IPS DF 6.9 (cell line): ENCODE measurements at regions not wholly inside any gene's neighbourhood (a gene's known extent, or its start where the extent isn't known, plus 50 kb on each side); places are given as distances from the start of the nearest gene placed in this dataset.
A peak's percentile ranks its signal among the peaks of the same experiment; 100 is the strongest.
"Not testable (repeated sequence)": the region's sequence is repeated elsewhere in the genome, so short reads cannot be mapped to it uniquely, and the experiment has no call there.

Source experiments
- DNase-seq: peaks from one replicate; pipeline ENCODE4 v3.0.0-alpha.2; 2013; ENCODE audit warnings: low read depth, low spot score
- H3K27ac ChIP-seq: one replicate; pipeline ENCODE4 v1.5.1; 2013; ENCODE audit warnings: low read length, control low read depth
- H3K27me3 ChIP-seq: 2 replicates; pipeline ENCODE4 v1.6.1; 2013; ENCODE audit warnings: mild to moderate bottlenecking, low read length; ENCODE audit not compliant: control insufficient read depth, insufficient read depth
- H3K36me3 ChIP-seq: 2 replicates; pipeline ENCODE4 v1.6.1; 2013; ENCODE audit warnings: low read length; ENCODE audit not compliant: control insufficient read depth, insufficient read depth
- H3K4me1 ChIP-seq: 2 replicates; pipeline ENCODE4 v1.6.1; 2013; ENCODE audit warnings: low read length; ENCODE audit not compliant: control insufficient read depth, insufficient read depth
- H3K4me3 ChIP-seq: 2 replicates; pipeline ENCODE4 v1.5.1; 2013; ENCODE audit warnings: mild to moderate bottlenecking, low read length
- H3K9me3 ChIP-seq: 2 replicates; pipeline ENCODE4 v1.6.1; 2013; ENCODE audit warnings: low read length, inconsistent platforms; ENCODE audit not compliant: control insufficient read depth, insufficient read depth
- WGBS: extraction: QIAGEN DNeasy Blood & Tissue Kit; methylation state at CpG from one replicate; pipeline ENCODE4 v1.1.7; 2013; ENCODE audit warnings: mixed read lengths, missing lambda C conversion rate; ENCODE audit not compliant: insufficient read length, insufficient coverage; 5-methylcytosine and 5-hydroxymethylcytosine counted together

GRCh38 chr12:38116968-38117367 is 199.6 kb upstream of the ALG10B start:
- no CpG with 5 or more reads among the region's 5 CpGs for WGBS
- no peaks in the 10 kb centered on the region; the same call in 1 of the 2 replicates for H3K4me1 ChIP-seq
- H3K9me3 ChIP-seq = peaks cover 7% of the 10 kb centered on the region
- no peaks in the 10 kb centered on the region for H3K36me3 ChIP-seq
- H3K27ac ChIP-seq = no peak overlapping the region
- no peak overlapping the region for H3K4me3 ChIP-seq
- no peaks in the 10 kb centered on the region for H3K27me3 ChIP-seq
- no peak for DNase-seq

GRCh38 chr12:38118632-38119031 is 197.9 kb upstream of the ALG10B start:
- H3K4me1 ChIP-seq = no peaks in the 10 kb centered on the region; the same call in 1 of the 2 replicates
- no peak for DNase-seq
- no peak overlapping the region for H3K4me3 ChIP-seq
- peaks cover 11% of the 10 kb centered on the region for H3K9me3 ChIP-seq
- no peak overlapping the region for H3K27ac ChIP-seq
- no peaks in the 10 kb centered on the region for H3K36me3 ChIP-seq
- no peaks in the 10 kb centered on the region for H3K27me3 ChIP-seq
- WGBS = no CpG with 5 or more reads among the region's 3 CpGs

GRCh38 chr12:38120438-38120837 is 196.1 kb upstream of the ALG10B start:
- H3K27ac ChIP-seq = no peak overlapping the region
- H3K27me3 ChIP-seq = no peaks in the 10 kb centered on the region
- no peaks in the 10 kb centered on the region for H3K36me3 ChIP-seq
- H3K4me3 ChIP-seq = no peak overlapping the region
- no peaks in the 10 kb centered on the region; the same call in 1 of the 2 replicates for H3K4me1 ChIP-seq
- WGBS = no CpG with 5 or more reads among the region's 5 CpGs
- no peak for DNase-seq
- H3K9me3 ChIP-seq = peaks cover 11% of the 10 kb centered on the region

DNA sequence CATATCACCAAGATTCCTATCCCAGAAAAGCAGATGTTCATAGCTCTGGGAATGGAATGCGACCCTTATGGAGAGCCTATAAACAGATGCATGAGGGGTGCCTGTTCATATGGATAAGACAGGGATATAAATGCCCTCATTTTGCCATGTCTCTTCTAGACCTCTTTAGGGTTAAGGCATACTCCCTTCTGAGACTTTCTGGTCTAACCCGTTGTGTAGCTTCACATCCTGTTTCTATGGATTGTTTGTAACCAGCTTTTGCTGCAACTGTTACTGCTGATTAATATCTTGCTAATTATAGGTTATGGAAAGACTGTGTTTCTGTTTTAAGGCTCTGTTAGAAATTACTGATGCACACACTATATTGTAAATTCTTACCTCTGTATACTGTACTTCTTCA is 193.5 kb upstream of the ALG10B start:
- H3K9me3 ChIP-seq, DNase-seq, H3K27ac ChIP-seq, H3K4me1 ChIP-seq, H3K27me3 ChIP-seq, H3K4me3 ChIP-seq, H3K36me3 ChIP-seq: not testable (repeated sequence)
- WGBS = no CpG with 5 or more reads among the region's 2 CpGs

DNA sequence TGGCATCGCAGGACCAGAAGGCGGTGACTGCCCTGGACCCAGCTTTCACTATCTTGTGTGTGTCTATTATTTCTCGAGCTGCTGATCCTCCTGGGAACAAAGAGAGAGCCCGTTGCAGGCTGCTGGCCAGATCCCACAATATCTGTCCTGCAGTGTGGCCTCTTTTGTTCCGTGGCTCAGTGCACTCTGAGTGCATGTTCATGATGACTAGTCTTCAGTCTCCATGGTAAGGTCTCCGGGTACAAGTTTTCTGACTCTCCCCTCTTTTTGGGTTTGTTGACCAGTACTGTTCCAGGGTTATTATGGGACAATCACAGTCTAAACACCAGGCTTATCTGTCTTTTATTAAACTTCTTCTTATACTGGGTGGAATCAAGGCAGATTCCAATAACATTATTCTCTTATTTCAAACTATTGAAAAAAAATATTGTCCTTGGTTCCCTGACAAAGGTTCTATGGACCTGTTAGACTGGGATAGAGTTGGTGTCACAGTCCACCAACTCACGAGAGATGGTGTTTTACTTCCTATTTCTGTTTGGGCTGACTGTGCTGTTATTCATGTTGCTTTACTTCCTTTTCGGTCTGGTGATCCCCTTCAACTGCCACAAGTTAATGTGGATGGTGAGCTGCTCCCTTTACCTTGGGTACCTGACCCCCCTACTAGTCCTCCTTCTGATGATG is 192.9 kb upstream of the ALG10B start:
- Histone ChIP-seq H3K27ac (no peak overlapping the region), H3K27me3 (no peaks in the 10 kb centered on the region), H3K4me1 (no peaks in the 10 kb centered on the region), H3K9me3 (peaks cover 8% of the 10 kb centered on the region), H3K4me3 (no peak overlapping the region), H3K36me3 (no peaks in the 10 kb centered on the region)
- DNase-seq = no peak
- WGBS = no CpG with 5 or more reads among the region's 8 CpGs

- no peak for DNase-seq
- no peaks in the 10 kb centered on the region for H3K36me3 ChIP-seq
- H3K4me3 ChIP-seq = no peak overlapping the region
- WGBS = no CpG with 5 or more reads among the region's 3 CpGs
- H3K4me1 ChIP-seq = no peaks in the 10 kb centered on the region
- H3K27ac ChIP-seq = no peak overlapping the region
- H3K9me3 ChIP-seq = peaks cover 8% of the 10 kb centered on the region
- H3K27me3 ChIP-seq = no peaks in the 10 kb centered on the region
Observed at GRCh38 chr12:38124247-38125012, 192.1 kb upstream of the ALG10B start.

- Histone ChIP-seq H3K4me1 (no peaks in the 10 kb centered on the region), H3K9me3 (peaks cover 5% of the 10 kb centered on the region), H3K27me3 (no peaks in the 10 kb centered on the region), H3K4me3 (no peak overlapping the region), H3K27ac (no peak overlapping the region), H3K36me3 (no peaks in the 10 kb centered on the region)
- no CpG with 5 or more reads among the region's 2 CpGs for WGBS
- no peak for DNase-seq
Observed at GRCh38 chr12:38132139-38132538, 184.4 kb upstream of the ALG10B start.

GRCh38 chr12:38137287-38137686 is 179.3 kb upstream of the ALG10B start:
- no peak for DNase-seq
- no peak overlapping the region for H3K4me3 ChIP-seq
- no peaks in the 10 kb centered on the region for H3K4me1 ChIP-seq
- no peaks in the 10 kb centered on the region for H3K36me3 ChIP-seq
- H3K27ac ChIP-seq = no peak overlapping the region
- no peaks in the 10 kb centered on the region; the same call in 1 of the 2 replicates for H3K27me3 ChIP-seq
- peaks cover 2% of the 10 kb centered on the region for H3K9me3 ChIP-seq
- WGBS = no CpG with 5 or more reads among the region's 12 CpGs

- WGBS = no CpG with 5 or more reads among the region's 16 CpGs
- Histone ChIP-seq H3K36me3 (no peaks in the 10 kb centered on the region), H3K9me3 (peaks cover 1% of the 10 kb centered on the region), H3K4me3 (no peak overlapping the region), H3K27ac (no peak overlapping the region), H3K4me1 (no peaks in the 10 kb centered on the region), H3K27me3 (no peaks in the 10 kb centered on the region; the same call in 1 of the 2 replicates)
- no peak for DNase-seq
Observed at GRCh38 chr12:38137716-38138115, 178.9 kb upstream of the ALG10B start.

DNA sequence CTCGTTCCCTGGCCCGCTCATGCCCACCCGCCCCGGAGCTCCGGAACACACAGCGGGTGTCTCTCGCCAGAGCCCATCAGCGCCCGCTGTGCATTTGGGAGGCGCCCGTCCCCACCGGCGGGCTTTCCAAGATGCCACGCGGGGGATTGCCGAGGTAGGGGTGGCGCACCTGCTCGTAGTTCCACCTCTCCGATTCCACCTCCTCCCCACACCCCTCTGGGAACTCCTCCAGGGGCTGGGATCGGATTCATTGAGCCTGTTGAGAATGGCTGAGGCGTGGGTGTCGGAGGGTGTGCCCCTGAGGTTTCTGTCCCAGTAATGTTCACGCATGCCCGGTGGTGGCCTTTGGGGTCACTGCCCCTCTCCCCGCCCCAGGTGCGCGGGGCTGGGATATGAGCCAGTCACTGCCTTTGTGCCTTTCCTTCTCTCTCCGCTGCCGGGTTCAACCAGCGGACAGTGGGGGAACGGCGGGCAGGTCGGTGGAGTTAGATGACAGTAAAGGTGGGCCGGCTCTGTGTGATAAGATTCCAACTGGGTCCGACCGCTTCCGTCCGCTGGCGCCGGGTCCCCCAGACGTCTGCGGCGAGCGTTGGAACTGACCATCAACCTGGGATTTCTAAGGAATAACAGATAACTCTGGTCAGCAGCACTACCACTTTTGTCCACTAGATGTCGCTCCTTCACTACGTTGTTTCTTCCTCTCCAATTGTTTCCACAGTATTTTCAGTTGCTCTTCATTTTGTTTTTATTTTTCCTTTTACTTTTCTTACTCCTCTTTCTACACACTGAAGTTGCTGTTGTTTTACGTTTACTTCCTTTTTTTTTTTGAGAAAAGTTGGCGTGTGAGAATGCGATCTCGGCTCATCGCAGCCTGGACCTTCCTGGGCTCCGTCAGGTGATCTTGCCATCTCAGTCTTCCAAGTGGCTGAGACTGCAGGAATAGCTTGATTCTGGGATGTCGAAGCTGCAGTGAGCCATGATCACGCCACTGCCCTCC is 178.1 kb upstream of the ALG10B start:
- Histone ChIP-seq H3K36me3 (no peaks in the 10 kb centered on the region), H3K9me3 (peaks cover 4% of the 10 kb centered on the region), H3K4me1 (no peaks in the 10 kb centered on the region), H3K27me3 (no peaks in the 10 kb centered on the region; the same call in 1 of the 2 replicates), H3K4me3 (no peak overlapping the region), H3K27ac (no peak overlapping the region)
- DNase-seq = peak; percentile 48
- WGBS = no CpG with 5 or more reads among the region's 54 CpGs
